ENCODE measurements at regions not wholly inside any gene's neighbourhood (a gene's known extent, or its start where the extent isn't known, plus 50 kb on each side); places are given as distances from the start of the nearest gene placed in this dataset.

DNA sequence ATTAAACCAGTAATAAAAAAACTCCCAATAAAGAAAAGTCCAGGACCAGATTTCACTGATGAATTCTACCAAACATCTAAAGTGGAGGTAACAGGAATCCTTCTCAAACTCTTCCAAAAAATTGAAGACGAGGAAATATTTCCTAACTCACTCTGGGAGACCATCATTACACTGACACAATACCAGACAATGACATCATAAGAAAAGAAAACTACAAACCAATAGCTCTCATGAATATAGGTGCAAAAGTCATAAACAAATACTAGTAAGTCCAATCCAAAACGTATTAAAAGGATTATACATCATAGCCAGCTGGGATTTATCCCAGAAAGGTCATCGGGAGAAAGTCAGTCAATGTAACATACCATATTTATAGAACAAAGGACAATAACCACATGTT is 94.0 kb upstream of the RAB18 start:
- no peak for TF ChIP-seq CTCF (IDR thresholded peaks at IDR 0.05; ENCODE audit: low read length)
- TF ChIP-seq EZH2 (IDR thresholded peaks at IDR 0.05; ENCODE audit: borderline replicate concordance, low read length): no peak
